ENCODE measurements at regions not wholly inside any gene's neighbourhood (a gene's known extent, or its start where the extent isn't known, plus 50 kb on each side); places are given as distances from the start of the nearest gene placed in this dataset.

DNA sequence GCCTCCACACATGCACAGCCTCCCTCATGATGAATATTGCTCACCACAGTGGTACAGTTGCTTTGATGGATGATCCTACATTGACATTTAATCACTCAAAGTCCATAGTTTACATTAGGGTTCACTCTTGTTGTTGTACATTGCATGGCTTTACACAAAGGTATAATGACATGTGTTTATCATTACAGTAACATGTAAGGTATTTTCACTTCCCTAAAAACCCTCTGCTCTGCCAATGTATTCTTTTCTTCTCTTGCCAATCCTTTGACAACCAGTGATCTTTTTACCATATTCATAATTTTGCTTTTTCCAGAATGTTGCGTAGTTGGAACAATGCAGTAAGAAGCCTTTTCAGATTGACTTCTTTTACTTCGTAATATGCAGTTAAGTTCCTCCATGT lies 166.6 kb upstream of the KHDRBS2 start:
- TF ChIP-seq SUZ12 (IDR thresholded peaks at IDR 0.05), result no peak
- TF ChIP-seq FOXM1 (IDR thresholded peaks at IDR 0.05; ENCODE audit: borderline replicate concordance), result no peak
- TF ChIP-seq FOXA1 (IDR thresholded peaks at IDR 0.05), result no peak
- no peak for TF ChIP-seq SP1 (IDR thresholded peaks at IDR 0.05)
